ENCODE measurements at regions not wholly inside any gene's neighbourhood (a gene's known extent, or its start where the extent isn't known, plus 50 kb on each side); places are given as distances from the start of the nearest gene placed in this dataset.
A peak's percentile ranks its signal among the peaks of the same experiment; 100 is the strongest.

GRCh38 chr7:131109011-131109758 lies 218.5 kb upstream of the MKLN1 start:
- no peak for DNase-seq (ENCODE audit: low read depth)

GRCh38 chr7:131109759-131110296 lies 217.8 kb upstream of the MKLN1 start:
- DNase-seq (ENCODE audit: low read depth) = peak; percentile 53

GRCh38 chr7:131110297-131111080 lies 217.2 kb upstream of the MKLN1 start:
- no peak for DNase-seq (ENCODE audit: low read depth)

- DNase-seq (ENCODE audit: low read depth) = no peak
Measured at GRCh38 chr7:131111081-131111576, 216.5 kb upstream of the MKLN1 start.

GRCh38 chr7:131111792-131112191 lies 215.9 kb upstream of the MKLN1 start:
- DNase-seq (ENCODE audit: low read depth) = no peak

- no peak for DNase-seq (ENCODE audit: low read depth)
Measured at GRCh38 chr7:131112431-131112830, 215.2 kb upstream of the MKLN1 start.

GRCh38 chr7:131115340-131115739 lies 212.3 kb upstream of the MKLN1 start:
- DNase-seq (ENCODE audit: low read depth) = no peak

- DNase-seq (ENCODE audit: low read depth) = no peak
Measured at GRCh38 chr7:131117439-131117838, 210.2 kb upstream of the MKLN1 start.

- no peak for DNase-seq (ENCODE audit: low read depth)
Measured at GRCh38 chr7:131119381-131119780, 208.3 kb upstream of the MKLN1 start.

GRCh38 chr7:131122394-131122793 lies 205.3 kb upstream of the MKLN1 start:
- no peak for DNase-seq (ENCODE audit: low read depth)

- no peak for DNase-seq (ENCODE audit: low read depth)
Measured at GRCh38 chr7:131124001-131124629, 203.6 kb upstream of the MKLN1 start.

- no peak for DNase-seq (ENCODE audit: low read depth)
Measured at GRCh38 chr7:131124867-131125266, 202.8 kb upstream of the MKLN1 start.

GRCh38 chr7:131130324-131130723 lies 197.4 kb upstream of the MKLN1 start:
- DNase-seq (ENCODE audit: low read depth) = no peak

GRCh38 chr7:131131012-131131745 lies 196.5 kb upstream of the MKLN1 start:
- no peak for DNase-seq (ENCODE audit: low read depth)

- DNase-seq (ENCODE audit: low read depth) = no peak
Measured at GRCh38 chr7:131131746-131132431, 195.8 kb upstream of the MKLN1 start.

GRCh38 chr7:131139462-131139861 lies 188.2 kb upstream of the MKLN1 start:
- DNase-seq (ENCODE audit: low read depth) = no peak

GRCh38 chr7:131141443-131141967 lies 186.2 kb upstream of the MKLN1 start:
- no peak for DNase-seq (ENCODE audit: low read depth)

GRCh38 chr7:131143869-131144268 lies 183.8 kb upstream of the MKLN1 start:
- no peak for DNase-seq (ENCODE audit: low read depth)

- DNase-seq (ENCODE audit: low read depth) = no peak
Measured at GRCh38 chr7:131145026-131145425, 182.7 kb upstream of the MKLN1 start.

GRCh38 chr7:131145770-131146169 lies 181.9 kb upstream of the MKLN1 start:
- DNase-seq (ENCODE audit: low read depth) = no peak

GRCh38 chr7:131147604-131148003 lies 180.1 kb upstream of the MKLN1 start:
- no peak for DNase-seq (ENCODE audit: low read depth)
